ENCODE measurements at regions not wholly inside any gene's neighbourhood (a gene's known extent, or its start where the extent isn't known, plus 50 kb on each side); places are given as distances from the start of the nearest gene placed in this dataset.

DNA sequence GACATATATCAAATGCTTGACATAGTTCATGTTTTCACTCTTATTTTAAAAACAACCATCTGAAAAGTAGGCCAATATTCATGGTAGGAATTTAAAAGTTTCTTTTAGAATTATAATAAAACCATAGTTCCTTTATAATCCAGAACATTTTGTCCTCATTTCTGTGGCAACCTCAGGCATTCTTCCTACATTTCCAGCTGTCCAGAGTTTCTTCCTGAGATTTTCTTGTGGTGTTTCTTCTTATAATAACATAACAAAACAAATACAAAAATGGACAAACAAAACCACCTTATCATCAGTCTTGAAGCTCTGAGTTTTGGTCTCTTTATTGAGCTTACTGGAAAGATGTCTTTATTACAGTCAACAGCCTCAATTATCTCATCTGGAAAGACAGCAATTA, 2028.6 kb upstream of the CELF4 start:
- CTCF ChIA-PET: no interaction called here
- Mint-ChIP-seq H3K36me3 (ENCODE audit: insufficient read depth, unreplicated experiment) (no peaks in the 10 kb centered on the region), H3K9me3 (ENCODE audit: unreplicated experiment) (no peaks in the 10 kb centered on the region), H3K4me1 (ENCODE audit: low read depth, unreplicated experiment) (no peaks in the 10 kb centered on the region), H3K4me3 (ENCODE audit: unreplicated experiment) (no peak overlapping the region), H3K27me3 (ENCODE audit: insufficient read depth, unreplicated experiment) (no peaks in the 10 kb centered on the region), H3K27ac (ENCODE audit: unreplicated experiment) (no peak overlapping the region)
- H3K27me3 ChIP-seq (replicated peaks; ENCODE audit: control insufficient read depth, insufficient read depth, low read length): no peaks in the 10 kb centered on the region
- H3K4me3 ChIP-seq (ENCODE audit: low read depth, low read length): no peak overlapping the region
- H3K36me3 ChIP-seq (ENCODE audit: control insufficient read depth, insufficient read depth, low read length): no peaks in the 10 kb centered on the region
- intact Hi-C loops (cut with micrococcal nuclease; ENCODE audit: unreplicated experiment): no loop called here
- BruUV-seq (replicated peaks): no TSS peak
- no peaks in the 10 kb centered on the region for H3K9me3 ChIP-seq
- TF ChIP-seq, protein P1, sequence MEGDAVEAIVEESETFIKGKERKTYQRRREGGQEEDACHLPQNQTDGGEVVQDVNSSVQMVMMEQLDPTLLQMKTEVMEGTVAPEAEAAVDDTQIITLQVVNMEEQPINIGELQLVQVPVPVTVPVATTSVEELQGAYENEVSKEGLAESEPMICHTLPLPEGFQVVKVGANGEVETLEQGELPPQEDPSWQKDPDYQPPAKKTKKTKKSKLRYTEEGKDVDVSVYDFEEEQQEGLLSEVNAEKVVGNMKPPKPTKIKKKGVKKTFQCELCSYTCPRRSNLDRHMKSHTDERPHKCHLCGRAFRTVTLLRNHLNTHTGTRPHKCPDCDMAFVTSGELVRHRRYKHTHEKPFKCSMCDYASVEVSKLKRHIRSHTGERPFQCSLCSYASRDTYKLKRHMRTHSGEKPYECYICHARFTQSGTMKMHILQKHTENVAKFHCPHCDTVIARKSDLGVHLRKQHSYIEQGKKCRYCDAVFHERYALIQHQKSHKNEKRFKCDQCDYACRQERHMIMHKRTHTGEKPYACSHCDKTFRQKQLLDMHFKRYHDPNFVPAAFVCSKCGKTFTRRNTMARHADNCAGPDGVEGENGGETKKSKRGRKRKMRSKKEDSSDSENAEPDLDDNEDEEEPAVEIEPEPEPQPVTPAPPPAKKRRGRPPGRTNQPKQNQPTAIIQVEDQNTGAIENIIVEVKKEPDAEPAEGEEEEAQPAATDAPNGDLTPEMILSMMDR (IDR thresholded peaks at IDR 0.05; ENCODE audit: insufficient read depth in 1 of 2, low read depth in 1 of 2, low read length in 1 of 2, severe bottlenecking in 1 of 2, unreplicated experiment in 1 of 2): no peak
- POLR2A ChIA-PET: no interaction called here
- no peaks in the 10 kb centered on the region for H3K4me1 ChIP-seq
- DNase-seq: no peak

DNA sequence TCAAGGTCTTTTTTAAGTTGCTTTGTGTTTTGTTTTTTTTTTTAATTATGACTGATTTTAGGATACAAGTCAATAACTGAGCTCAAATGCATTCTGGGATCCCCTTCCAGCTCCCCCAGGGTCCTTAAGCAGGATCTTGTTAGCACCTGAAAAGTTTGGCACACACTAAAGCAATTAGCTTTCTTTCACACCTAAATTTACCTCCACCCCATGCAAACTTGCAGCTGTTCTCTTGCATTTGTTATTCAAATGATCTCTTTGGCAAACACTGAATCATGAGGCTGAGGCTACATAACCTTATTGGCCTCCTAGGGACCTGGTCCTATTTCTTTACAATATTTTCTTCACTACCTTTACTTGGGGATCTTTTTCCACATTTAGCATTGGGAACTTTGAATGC, 2026.1 kb upstream of the CELF4 start:
- no peaks in the 10 kb centered on the region for H3K27me3 ChIP-seq (replicated peaks; ENCODE audit: control insufficient read depth, insufficient read depth, low read length)
- Mint-ChIP-seq H3K27me3 (ENCODE audit: insufficient read depth, unreplicated experiment) (no peaks in the 10 kb centered on the region), H3K36me3 (ENCODE audit: insufficient read depth, unreplicated experiment) (no peaks in the 10 kb centered on the region), H3K27ac (ENCODE audit: unreplicated experiment) (no peak overlapping the region), H3K4me1 (ENCODE audit: low read depth, unreplicated experiment) (no peaks in the 10 kb centered on the region), H3K9me3 (ENCODE audit: unreplicated experiment) (no peaks in the 10 kb centered on the region), H3K4me3 (ENCODE audit: unreplicated experiment) (no peak overlapping the region)
- intact Hi-C loops (cut with micrococcal nuclease; ENCODE audit: unreplicated experiment): no loop called here
- no peaks in the 10 kb centered on the region for H3K9me3 ChIP-seq
- DNase-seq: no peak
- TF ChIP-seq, protein P1 (IDR thresholded peaks at IDR 0.05; ENCODE audit: insufficient read depth in 1 of 2, low read depth in 1 of 2, low read length in 1 of 2, severe bottlenecking in 1 of 2, unreplicated experiment in 1 of 2): no peak
- H3K4me1 ChIP-seq: no peaks in the 10 kb centered on the region
- no peak overlapping the region for H3K4me3 ChIP-seq (ENCODE audit: low read depth, low read length)
- POLR2A ChIA-PET: no interaction called here
- no TSS peak for BruUV-seq (replicated peaks)
- CTCF ChIA-PET: no interaction called here
- no peaks in the 10 kb centered on the region for H3K36me3 ChIP-seq (ENCODE audit: control insufficient read depth, insufficient read depth, low read length)

DNA sequence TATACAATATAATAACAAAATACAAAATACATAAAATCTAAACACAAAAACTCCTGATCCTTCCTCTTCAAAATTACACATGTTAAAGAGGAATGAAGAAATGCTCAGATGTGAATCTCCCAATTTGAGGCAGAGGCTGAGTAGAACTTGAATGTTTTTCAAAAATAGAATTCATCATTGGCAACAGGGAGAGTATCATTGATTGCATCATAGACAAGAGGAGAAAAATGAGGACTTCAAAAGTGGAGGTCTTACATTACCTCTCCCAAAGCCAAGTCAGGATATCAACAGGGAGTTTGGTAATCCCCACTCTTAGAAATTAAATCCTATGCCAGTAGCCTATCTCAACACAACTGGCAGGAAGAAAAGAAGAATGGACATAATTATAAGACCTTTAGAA, 2023.9 kb upstream of the CELF4 start:
- H3K9me3 Mint-ChIP-seq (ENCODE audit: unreplicated experiment): no peaks in the 10 kb centered on the region
- no peaks in the 10 kb centered on the region for H3K27me3 Mint-ChIP-seq (ENCODE audit: insufficient read depth, unreplicated experiment)
- Histone ChIP-seq H3K27me3 (replicated peaks; ENCODE audit: control insufficient read depth, insufficient read depth, low read length) (no peaks in the 10 kb centered on the region), H3K4me1 (no peaks in the 10 kb centered on the region), H3K36me3 (ENCODE audit: control insufficient read depth, insufficient read depth, low read length) (no peaks in the 10 kb centered on the region), H3K4me3 (ENCODE audit: low read depth, low read length) (no peak overlapping the region), H3K9me3 (no peaks in the 10 kb centered on the region)
- intact Hi-C loops (cut with micrococcal nuclease; ENCODE audit: unreplicated experiment): no loop called here
- CTCF ChIA-PET: no interaction called here
- H3K4me1 Mint-ChIP-seq (ENCODE audit: low read depth, unreplicated experiment): no peaks in the 10 kb centered on the region
- POLR2A ChIA-PET: no interaction called here
- BruUV-seq (replicated peaks): no TSS peak
- TF ChIP-seq, protein P1 (IDR thresholded peaks at IDR 0.05; ENCODE audit: insufficient read depth in 1 of 2, low read depth in 1 of 2, low read length in 1 of 2, severe bottlenecking in 1 of 2, unreplicated experiment in 1 of 2): no peak
- no peak for DNase-seq
- no peak overlapping the region for H3K4me3 Mint-ChIP-seq (ENCODE audit: unreplicated experiment)
- no peak overlapping the region for H3K27ac Mint-ChIP-seq (ENCODE audit: unreplicated experiment)
- H3K36me3 Mint-ChIP-seq (ENCODE audit: insufficient read depth, unreplicated experiment): no peaks in the 10 kb centered on the region

All from Caco-2 (cell line).